Uterus (tissue), 3 donors: ENCODE measurements at regions not wholly inside any gene's neighbourhood (a gene's known extent, or its start where the extent isn't known, plus 50 kb on each side); places are given as distances from the start of the nearest gene placed in this dataset.

Experiments used
- DNase-seq, 2 donors: peaks; one replicate each; pipeline ENCODE4 v3.0.0-alpha.2; 2019 to 2020
- H3K27ac ChIP-seq, 2 donors: fragments of 200-600 bp; sonication (generic); 1 replicate in 1 of 2; 2 replicates in 1 of 2; pipeline ENCODE4 v1.5.1; 2016 to 2018
- H3K27me3 ChIP-seq, 2 donors: fragments of 200-600 bp; sonication (generic); one replicate each; pipeline ENCODE4 v1.5.1; 2018 to 2019; ENCODE audit warnings: control low read depth in 1 of 2
- H3K36me3 ChIP-seq, 2 donors: fragments of 200-600 bp; sonication (generic); one replicate each; pipeline ENCODE4 v1.5.1; 2019; ENCODE audit warnings: control low read depth in 1 of 2
- H3K4me1 ChIP-seq, 2 donors: fragments of 200-600 bp; sonication (generic); one replicate each; pipeline ENCODE4 v1.5.1; 2018 to 2019; ENCODE audit warnings: control low read depth in 1 of 2
- H3K4me3 ChIP-seq, 2 donors: fragments of 200-600 bp; sonication (generic); 1 replicate in 1 of 2; 2 replicates in 1 of 2; pipeline ENCODE4 v1.5.1; 2018 to 2019; ENCODE audit warnings: mild to moderate bottlenecking in 1 of 2
- H3K9me3 ChIP-seq, 2 donors: fragments of 200-600 bp; sonication (generic); one replicate each; pipeline ENCODE4 v1.5.1; 2019; ENCODE audit warnings: control low read depth in 1 of 2
- POLR2A ChIP-seq, 2 donors: fragments of 450-650 bp; IDR thresholded peaks; one replicate each; pipeline ENCODE4 v1.6.1; 2016; ENCODE audit warnings: antibody characterized with exemption in 2 of 2, mild to moderate bottlenecking in 1 of 2, moderate library complexity in 1 of 2
- intact Hi-C: fragments of 100-400 bp; cut with DNase I; formaldehyde crosslinking; loops from one replicate; pipeline ENCODE4 v1.15.1; 2023; ENCODE audit warnings: low total_unique reads
- TF ChIP-seq, protein P1 (sequence below), 4 experiments: fragments of 200-600 bp in 2 of 4; fragments of 450-650 bp in 2 of 4; sonication (generic) in 2 of 4; IDR thresholded peaks; one replicate each; pipeline ENCODE4 v1.5.1; 2016 to 2019; ENCODE audit warnings: antibody characterized with exemption in 4 of 4, mild to moderate bottlenecking in 2 of 4, moderate library complexity in 1 of 4
- donor health status: DM: yes; HTN: yes; CAD: no.

DNA sequence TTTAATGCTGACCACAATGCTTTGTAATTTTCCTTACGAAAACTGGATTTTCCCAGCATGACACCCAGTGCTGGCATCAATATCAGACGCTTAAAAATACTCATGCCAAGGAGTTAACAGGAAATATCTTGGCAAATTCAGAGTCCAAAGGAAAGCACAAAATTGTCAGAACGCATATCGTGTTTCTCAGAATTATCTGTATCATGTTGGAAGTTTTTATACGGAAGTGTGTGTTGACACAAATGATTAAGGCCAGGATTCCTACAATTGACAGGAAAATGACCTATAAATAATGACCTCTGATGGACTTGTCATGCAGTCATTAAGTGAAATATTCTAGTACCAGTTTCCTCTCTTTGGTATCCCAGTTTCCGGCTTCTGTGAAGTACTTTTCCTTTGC, 132.1 kb upstream of the TLL1 start:
- Histone ChIP-seq H3K9me3 (no peaks in the 10 kb centered on the region), H3K36me3 (no peaks in the 10 kb centered on the region), H3K27ac (no peak overlapping the region), H3K4me3 (no peak overlapping the region), H3K27me3 (no peaks in the 10 kb centered on the region), H3K4me1 (no peaks in the 10 kb centered on the region)
- intact Hi-C loops = no loop called here
- TF ChIP-seq POLR2A (IDR thresholded peaks at IDR 0.05) = no peak
- TF ChIP-seq, protein P1, sequence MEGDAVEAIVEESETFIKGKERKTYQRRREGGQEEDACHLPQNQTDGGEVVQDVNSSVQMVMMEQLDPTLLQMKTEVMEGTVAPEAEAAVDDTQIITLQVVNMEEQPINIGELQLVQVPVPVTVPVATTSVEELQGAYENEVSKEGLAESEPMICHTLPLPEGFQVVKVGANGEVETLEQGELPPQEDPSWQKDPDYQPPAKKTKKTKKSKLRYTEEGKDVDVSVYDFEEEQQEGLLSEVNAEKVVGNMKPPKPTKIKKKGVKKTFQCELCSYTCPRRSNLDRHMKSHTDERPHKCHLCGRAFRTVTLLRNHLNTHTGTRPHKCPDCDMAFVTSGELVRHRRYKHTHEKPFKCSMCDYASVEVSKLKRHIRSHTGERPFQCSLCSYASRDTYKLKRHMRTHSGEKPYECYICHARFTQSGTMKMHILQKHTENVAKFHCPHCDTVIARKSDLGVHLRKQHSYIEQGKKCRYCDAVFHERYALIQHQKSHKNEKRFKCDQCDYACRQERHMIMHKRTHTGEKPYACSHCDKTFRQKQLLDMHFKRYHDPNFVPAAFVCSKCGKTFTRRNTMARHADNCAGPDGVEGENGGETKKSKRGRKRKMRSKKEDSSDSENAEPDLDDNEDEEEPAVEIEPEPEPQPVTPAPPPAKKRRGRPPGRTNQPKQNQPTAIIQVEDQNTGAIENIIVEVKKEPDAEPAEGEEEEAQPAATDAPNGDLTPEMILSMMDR (IDR thresholded peaks at IDR 0.05) = no peak
- DNase-seq = no peak

DNA sequence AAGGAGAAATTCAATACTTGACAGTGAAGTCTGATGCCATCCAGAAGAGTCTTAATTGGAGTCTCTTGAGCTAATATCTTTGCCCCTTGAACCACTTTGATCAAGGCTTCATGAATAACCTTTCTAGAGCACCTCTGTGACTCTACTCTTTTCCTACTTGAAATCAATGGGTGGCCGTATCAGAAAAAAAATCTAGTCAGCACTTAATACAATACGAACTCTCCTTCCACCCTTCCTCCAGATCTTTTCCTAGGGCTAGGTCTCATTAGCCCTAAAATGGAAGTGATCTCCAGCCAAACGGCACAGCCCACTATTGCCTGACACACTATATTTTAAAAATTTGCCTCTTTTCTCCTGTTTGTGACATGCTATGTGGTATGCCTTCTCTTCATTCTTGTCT, 129.6 kb upstream of the TLL1 start:
- Histone ChIP-seq H3K27ac (no peak overlapping the region), H3K36me3 (no peaks in the 10 kb centered on the region), H3K4me3 (no peak overlapping the region), H3K27me3 (no peaks in the 10 kb centered on the region), H3K4me1 (no peaks in the 10 kb centered on the region), H3K9me3 (no peaks in the 10 kb centered on the region)
- intact Hi-C loops = no loop called here
- DNase-seq = no peak
- TF ChIP-seq, protein P1 (IDR thresholded peaks at IDR 0.05) = no peak
- no peak for TF ChIP-seq POLR2A (IDR thresholded peaks at IDR 0.05)

DNA sequence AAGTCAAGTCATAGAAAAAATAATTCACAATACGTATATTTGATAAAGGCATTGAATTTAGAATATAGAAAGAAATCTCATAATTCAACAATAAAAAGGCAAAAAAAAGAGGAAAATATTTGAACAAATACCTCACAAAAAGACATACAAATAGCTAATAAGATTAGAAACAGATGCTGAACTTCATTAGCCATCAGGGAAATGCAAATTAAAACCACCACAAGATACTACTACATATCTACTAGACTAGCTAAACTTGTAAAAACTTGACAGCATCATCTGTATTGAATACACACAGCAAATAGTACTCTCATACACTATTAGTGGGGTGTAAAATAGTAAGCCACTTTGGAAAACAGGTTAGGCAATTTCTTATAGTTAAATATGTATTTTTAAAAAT, 128.7 kb upstream of the TLL1 start:
- Histone ChIP-seq H3K9me3 (no peaks in the 10 kb centered on the region), H3K36me3 (no peaks in the 10 kb centered on the region), H3K4me1 (no peaks in the 10 kb centered on the region), H3K27ac (no peak overlapping the region), H3K27me3 (no peaks in the 10 kb centered on the region), H3K4me3 (no peak overlapping the region)
- TF ChIP-seq POLR2A (IDR thresholded peaks at IDR 0.05) = no peak
- TF ChIP-seq, protein P1 (IDR thresholded peaks at IDR 0.05) = no peak
- DNase-seq = no peak
- intact Hi-C loops = no loop called here

DNA sequence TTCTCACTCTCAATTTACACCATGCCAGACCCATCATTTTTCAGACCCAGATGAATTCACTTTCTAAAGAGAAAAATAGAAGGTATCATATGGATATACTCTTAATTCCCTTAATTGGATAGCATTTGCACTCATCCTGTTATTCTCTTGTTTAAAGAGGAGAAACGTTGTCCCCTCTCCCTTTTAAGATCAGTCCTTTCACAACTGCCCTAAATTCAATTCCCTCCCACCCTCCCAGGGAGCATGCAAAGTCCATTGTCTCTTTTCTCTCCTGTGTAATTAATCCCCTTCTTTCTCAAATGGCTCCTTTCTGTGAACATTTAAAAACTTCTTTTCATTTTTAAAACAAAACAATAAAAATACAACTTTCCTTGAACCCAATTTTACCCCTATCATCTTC, 124.7 kb upstream of the TLL1 start:
- intact Hi-C loops = no loop called here
- TF ChIP-seq, protein P1 (IDR thresholded peaks at IDR 0.05) = no peak
- TF ChIP-seq POLR2A (IDR thresholded peaks at IDR 0.05) = no peak
- Histone ChIP-seq H3K4me3 (no peak overlapping the region), H3K27me3 (no peaks in the 10 kb centered on the region), H3K4me1 (no peaks in the 10 kb centered on the region), H3K27ac (no peak overlapping the region), H3K36me3 (no peaks in the 10 kb centered on the region), H3K9me3 (no peaks in the 10 kb centered on the region)
- DNase-seq = no peak

DNA sequence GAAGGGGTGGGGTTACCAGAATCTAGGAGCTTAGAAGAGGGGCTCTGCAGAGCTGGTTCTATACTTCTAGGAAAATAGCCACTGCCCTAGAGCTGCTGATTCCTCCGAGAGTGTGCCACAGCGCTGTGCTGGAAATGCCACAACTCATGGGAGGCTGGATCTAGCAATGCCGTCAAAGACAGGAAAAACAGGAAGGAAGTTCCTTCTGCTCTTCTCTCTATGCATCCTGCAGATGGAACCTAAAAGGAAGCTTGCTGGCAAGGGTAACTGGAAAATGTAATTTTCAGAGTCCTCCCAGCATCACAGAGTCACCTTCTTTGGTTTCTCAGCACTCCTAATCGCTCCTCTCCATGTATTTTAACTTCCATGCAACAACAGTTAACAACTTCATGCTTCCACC, 121.2 kb upstream of the TLL1 start:
- Histone ChIP-seq H3K36me3 (no peaks in the 10 kb centered on the region), H3K27ac (no peak overlapping the region), H3K4me3 (no peak overlapping the region), H3K4me1 (no peaks in the 10 kb centered on the region), H3K27me3 (no peaks in the 10 kb centered on the region), H3K9me3 (no peaks in the 10 kb centered on the region)
- TF ChIP-seq, protein P1 (IDR thresholded peaks at IDR 0.05) = no peak
- no peak for TF ChIP-seq POLR2A (IDR thresholded peaks at IDR 0.05)
- DNase-seq = no peak
- intact Hi-C loops = no loop called here
